GM21381 (cell line): ENCODE measurements at regions not wholly inside any gene's neighbourhood (a gene's known extent, or its start where the extent isn't known, plus 50 kb on each side); places are given as distances from the start of the nearest gene placed in this dataset.
"Not testable (repeated sequence)": the region's sequence is repeated elsewhere in the genome, so short reads cannot be mapped to it uniquely, and the experiment has no call there.

Experiments used
- ATAC-seq: cut with Tn5 transposase; IDR thresholded peaks from one replicate; pipeline ENCODE4 v1.9.1; 2021; ENCODE audit warnings: mild to moderate bottlenecking, moderate library complexity; ENCODE audit not compliant: unreplicated experiment

GRCh38 chr20:6663104-6663503 lies 104.4 kb upstream of the BMP2 start:
- peak; percentile 61 for ATAC-seq

GRCh38 chr20:6662309-6662708 lies 105.2 kb upstream of the BMP2 start:
- no peak for ATAC-seq

DNA sequence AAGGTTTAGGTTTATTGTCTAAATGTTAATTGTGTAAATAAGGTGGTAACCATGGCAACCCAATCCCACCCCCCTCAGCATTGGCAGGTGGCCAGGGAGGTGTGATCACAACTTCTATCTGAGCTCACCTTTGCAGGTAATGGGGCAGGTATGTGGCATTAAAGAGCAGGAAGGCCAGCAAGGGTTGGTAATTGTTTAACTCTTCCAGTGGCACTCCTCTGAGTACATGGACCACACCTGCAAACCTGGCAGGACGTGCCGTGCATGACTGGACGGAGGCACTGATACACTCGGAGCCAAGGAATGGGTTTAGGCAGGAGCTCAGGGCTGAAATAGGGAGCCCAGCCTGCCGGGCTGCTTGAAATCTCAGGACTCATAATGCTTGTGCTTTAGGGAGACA lies 107.0 kb upstream of the BMP2 start:
- no peak for ATAC-seq

- ATAC-seq, result not testable (repeated sequence)
Measured at GRCh38 chr20:6658909-6659308, 108.6 kb upstream of the BMP2 start.

DNA sequence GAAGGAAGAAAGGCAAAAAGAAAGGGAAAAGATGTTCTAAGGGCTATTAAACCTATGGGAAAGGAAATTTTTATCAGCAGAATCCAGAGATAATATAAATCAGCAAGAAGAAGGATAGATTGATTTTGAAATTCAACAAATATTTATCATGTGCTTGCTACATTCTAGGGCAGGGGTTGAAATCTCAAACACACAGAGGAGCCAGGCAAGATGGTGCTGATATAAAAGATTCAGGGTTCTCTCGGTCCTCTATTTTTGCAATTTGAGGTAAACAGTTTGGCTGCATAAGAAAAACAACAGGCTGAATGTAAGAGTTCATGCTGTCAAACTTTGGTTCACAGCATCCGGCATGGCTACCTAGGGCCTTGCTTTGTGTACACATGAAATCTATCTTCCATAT lies 109.6 kb upstream of the BMP2 start:
- ATAC-seq, result no peak

- no peak for ATAC-seq
Measured at GRCh38 chr20:6657111-6657510, 110.4 kb upstream of the BMP2 start.

GRCh38 chr20:6654513-6655252 lies 112.8 kb upstream of the BMP2 start:
- no peak for ATAC-seq

- peak; percentile 70 for ATAC-seq
Measured at GRCh38 chr20:6651561-6651960, 115.9 kb upstream of the BMP2 start.

GRCh38 chr20:6651016-6651415 lies 116.5 kb upstream of the BMP2 start:
- no peak for ATAC-seq

- no peak for ATAC-seq
Measured at GRCh38 chr20:6646021-6646636, 121.4 kb upstream of the BMP2 start.

GRCh38 chr20:6644813-6645628 lies 122.5 kb upstream of the BMP2 start:
- ATAC-seq, result no peak

GRCh38 chr20:6641012-6641411 lies 126.5 kb upstream of the BMP2 start:
- no peak for ATAC-seq

DNA sequence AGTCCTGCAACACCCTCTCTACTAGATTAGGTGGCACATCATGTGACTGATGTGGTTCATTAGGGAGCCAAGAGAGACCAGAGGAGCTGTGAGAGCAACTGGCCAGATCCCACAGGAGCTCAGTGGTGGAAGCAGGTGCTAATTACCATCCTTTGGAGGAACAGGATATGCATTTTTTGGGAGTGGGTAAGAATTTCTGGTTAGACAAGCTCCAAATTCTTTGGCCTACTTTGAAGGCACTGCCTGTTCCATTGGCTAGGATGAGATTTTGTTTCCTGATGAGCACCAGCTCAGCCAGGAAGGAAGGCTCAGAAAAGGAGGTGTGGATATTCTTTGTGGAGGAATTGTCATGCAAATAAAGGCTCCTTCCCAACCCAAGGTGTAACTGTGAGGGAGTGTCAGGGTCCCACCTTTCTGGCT lies 130.3 kb upstream of the BMP2 start:
- ATAC-seq, result no peak

GRCh38 chr20:6636209-6637159 lies 131.0 kb upstream of the BMP2 start:
- ATAC-seq, result no peak

GRCh38 chr20:6635034-6635736 lies 132.3 kb upstream of the BMP2 start:
- ATAC-seq, result peak; percentile 70

DNA sequence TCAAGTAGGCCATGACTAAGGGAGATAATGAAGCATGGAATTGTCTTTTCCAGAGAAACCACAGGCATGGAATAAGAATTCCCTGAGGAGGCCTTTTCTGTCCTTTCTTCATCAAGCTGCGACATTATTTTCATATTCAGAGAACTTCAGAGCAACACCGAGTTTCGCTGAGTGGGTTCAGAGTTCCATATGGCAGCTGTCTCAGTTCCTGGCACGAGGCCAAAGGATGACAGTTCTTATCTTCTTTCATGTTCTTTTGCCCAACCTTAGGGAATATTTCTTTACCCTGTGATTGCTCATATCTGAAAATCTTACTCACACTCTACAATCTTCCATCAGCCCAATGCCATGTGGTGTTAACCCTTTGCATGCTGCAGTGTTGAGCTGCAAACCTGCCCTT lies 135.3 kb upstream of the BMP2 start:
- ATAC-seq, result no peak

DNA sequence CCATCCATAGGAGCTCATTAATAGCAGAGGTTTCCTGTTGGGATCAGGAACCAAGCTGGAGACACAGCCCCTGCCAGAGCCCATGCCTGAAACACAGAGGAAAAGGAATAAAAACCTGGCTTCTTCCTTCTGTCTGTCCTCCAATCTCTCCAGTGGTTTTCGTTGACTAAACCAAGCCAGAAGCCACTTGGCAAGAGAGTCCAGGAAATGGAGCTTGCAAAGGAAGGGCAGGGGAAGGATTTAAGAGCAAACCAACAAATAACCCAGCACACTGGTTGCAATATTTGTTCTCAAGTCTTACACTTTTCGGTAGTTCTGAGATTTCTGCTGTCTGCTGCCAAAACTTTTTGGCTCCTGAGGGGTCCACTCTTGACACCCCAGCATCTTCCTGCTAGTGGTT lies 137.0 kb upstream of the BMP2 start:
- ATAC-seq, result no peak

GRCh38 chr20:6629564-6629963 lies 137.9 kb upstream of the BMP2 start:
- ATAC-seq, result no peak

GRCh38 chr20:6626805-6627204 lies 140.7 kb upstream of the BMP2 start:
- no peak for ATAC-seq

GRCh38 chr20:6623989-6624388 lies 143.5 kb upstream of the BMP2 start:
- peak; percentile 100 for ATAC-seq
